H9 (cell line): ENCODE measurements at regions not wholly inside any gene's neighbourhood (a gene's known extent, or its start where the extent isn't known, plus 50 kb on each side); places are given as distances from the start of the nearest gene placed in this dataset.

Experiments used
- DNase-seq: peaks from one replicate; pipeline ENCODE4 v3.0.0-alpha.2; 2017
- H2AFZ ChIP-seq: one replicate; pipeline ENCODE4 v1.6.1; 2013; ENCODE audit warnings: mild to moderate bottlenecking, low read length, control low read depth, moderate library complexity
- H2AK5ac ChIP-seq: 2 replicates; pipeline ENCODE4 v1.6.1; 2013; ENCODE audit warnings: low read length, control low read depth, mixed read lengths; ENCODE audit not compliant: insufficient read length
- H2BK120ac ChIP-seq: one replicate; pipeline ENCODE4 v1.6.1; 2013; ENCODE audit warnings: low read depth, mild to moderate bottlenecking, low read length, control low read depth, inconsistent platforms; ENCODE audit not compliant: poor library complexity, severe bottlenecking
- H2BK12ac ChIP-seq: 2 replicates; pipeline ENCODE4 v1.6.1; 2013; ENCODE audit warnings: low read length, control low read depth, mixed read lengths, low read depth; ENCODE audit not compliant: insufficient read length
- H2BK15ac ChIP-seq: 2 replicates; pipeline ENCODE4 v1.6.1; 2013; ENCODE audit warnings: low read depth, low read length, control low read depth
- H2BK20ac ChIP-seq: one replicate; pipeline ENCODE4 v1.6.1; 2013; ENCODE audit warnings: low read depth, mild to moderate bottlenecking, low read length, control low read depth, inconsistent platforms; ENCODE audit not compliant: poor library complexity, severe bottlenecking
- H2BK5ac ChIP-seq: 2 replicates; pipeline ENCODE4 v1.6.1; 2013; ENCODE audit warnings: low read length, control low read depth, mixed read lengths; ENCODE audit not compliant: insufficient read length
- H3K14ac ChIP-seq: 2 replicates; pipeline ENCODE4 v1.6.1; 2013; ENCODE audit warnings: low read length, control low read depth; ENCODE audit not compliant: insufficient read depth
- H3K18ac ChIP-seq: 2 replicates; pipeline ENCODE4 v1.6.1; 2013; ENCODE audit warnings: low read depth, mild to moderate bottlenecking, mixed read lengths, low read length, control low read depth; ENCODE audit not compliant: insufficient read length
- H3K23ac ChIP-seq: 2 replicates; pipeline ENCODE4 v1.6.1; 2013; ENCODE audit warnings: low read length, control low read depth, mixed read lengths, low read depth; ENCODE audit not compliant: insufficient read length
- H3K23me2 ChIP-seq: 2 replicates; pipeline ENCODE4 v1.6.1; 2013; ENCODE audit warnings: low read depth, mild to moderate bottlenecking, mixed read lengths, low read length, control low read depth; ENCODE audit not compliant: insufficient read length, poor library complexity, severe bottlenecking
- H3K27ac ChIP-seq: 2 replicates; pipeline ENCODE4 v1.5.1; 2013; ENCODE audit warnings: low read length, control low read depth, mixed read lengths, low read depth; ENCODE audit not compliant: insufficient read length
- H3K27me3 ChIP-seq: 2 replicates; pipeline ENCODE4 v1.6.1; 2013; ENCODE audit warnings: low read length, control low read depth, inconsistent platforms; ENCODE audit not compliant: insufficient read depth
- H3K4ac ChIP-seq: 2 replicates; pipeline ENCODE4 v1.6.1; 2013; ENCODE audit warnings: low read depth, mild to moderate bottlenecking, control low read depth, inconsistent platforms, low read length, moderate library complexity
- H3K4me1 ChIP-seq: 2 replicates; pipeline ENCODE4 v1.6.1; 2013; ENCODE audit warnings: low read length, control low read depth, inconsistent platforms; ENCODE audit not compliant: insufficient read depth
- H3K4me2 ChIP-seq: 2 replicates; pipeline ENCODE4 v1.6.1; 2013; ENCODE audit warnings: low read length, control low read depth, mixed read lengths; ENCODE audit not compliant: insufficient read length, insufficient read depth
- H3K56ac ChIP-seq: 2 replicates; pipeline ENCODE4 v1.6.1; 2013; ENCODE audit warnings: low read depth, mild to moderate bottlenecking, mixed read lengths, low read length, control low read depth; ENCODE audit not compliant: insufficient read length
- H3K79me1 ChIP-seq: 2 replicates; pipeline ENCODE4 v1.6.1; 2013; ENCODE audit warnings: low read depth, mild to moderate bottlenecking, moderate library complexity, low read length, control low read depth, inconsistent platforms; ENCODE audit not compliant: insufficient read depth, poor library complexity, severe bottlenecking
- H3K79me2 ChIP-seq: 2 replicates; pipeline ENCODE4 v1.6.1; 2013; ENCODE audit warnings: low read length, control low read depth, inconsistent platforms; ENCODE audit not compliant: insufficient read depth
- H3K9ac ChIP-seq: 2 replicates; pipeline ENCODE4 v1.6.1; 2013; ENCODE audit warnings: low read length, control low read depth, mixed read lengths; ENCODE audit not compliant: insufficient read length; ENCODE audit errors: extremely low read depth
- H3K9me3 ChIP-seq: one replicate; pipeline ENCODE4 v1.6.1; 2013; ENCODE audit warnings: low read depth, low read length, inconsistent platforms; ENCODE audit not compliant: control insufficient read depth
- H3T11ph ChIP-seq: one replicate; pipeline ENCODE4 v1.6.1; 2013; ENCODE audit warnings: mild to moderate bottlenecking, low read length, control low read depth, inconsistent platforms
- H4K20me1 ChIP-seq: one replicate; pipeline ENCODE4 v1.6.1; 2013; ENCODE audit not compliant: control insufficient read depth, insufficient read length, insufficient read depth
- H4K5ac ChIP-seq: 2 replicates; pipeline ENCODE4 v1.6.1; 2013; ENCODE audit warnings: low read depth, mild to moderate bottlenecking, mixed read lengths, low read length, control low read depth; ENCODE audit not compliant: insufficient read length
- H4K8ac ChIP-seq: replicated peaks from 2 replicates; pipeline ENCODE4 v1.6.1; 2013; ENCODE audit warnings: low read length, control low read depth, mixed read lengths, low read depth; ENCODE audit not compliant: insufficient read length
- H4K91ac ChIP-seq: 2 replicates; pipeline ENCODE4 v1.6.1; 2013; ENCODE audit warnings: low read depth, mild to moderate bottlenecking, moderate library complexity, mixed read lengths, low read length, control low read depth; ENCODE audit not compliant: insufficient read length
- H3K27ac Mint-ChIP-seq, 3 experiments: 2 replicates in 2 of 3; 3 replicates in 1 of 3; pipeline ENCODE4 v1.8.0; 2020 to 2021; ENCODE audit warnings: mixed read lengths in 3 of 3, mild to moderate bottlenecking in 1 of 3, moderate library complexity in 1 of 3
- H3K27me3 Mint-ChIP-seq: 2 replicates; pipeline ENCODE4 v1.8.0; 2021; ENCODE audit warnings: low read depth, mild to moderate bottlenecking, moderate library complexity, mixed read lengths
- H3K36me3 Mint-ChIP-seq, 3 experiments: 2 replicates in 2 of 3; 3 replicates in 1 of 3; pipeline ENCODE4 v1.8.0; 2020 to 2021; ENCODE audit warnings: low read depth in 3 of 3, mixed read lengths in 3 of 3; ENCODE audit not compliant: insufficient read depth in 1 of 3
- H3K4me1 Mint-ChIP-seq, 2 experiments: 2 replicates each; pipeline ENCODE4 v1.8.0; 2020; ENCODE audit warnings: mixed read lengths in 2 of 2
- H3K4me3 Mint-ChIP-seq, 2 experiments: 2 replicates in 1 of 2; 3 replicates in 1 of 2; pipeline ENCODE4 v1.8.0; 2020 to 2021; ENCODE audit warnings: mild to moderate bottlenecking in 2 of 2, mixed read lengths in 2 of 2, moderate library complexity in 1 of 2
- H3K9me3 Mint-ChIP-seq, 2 experiments: 2 replicates in 1 of 2; 3 replicates in 1 of 2; pipeline ENCODE4 v1.8.0; 2020; ENCODE audit warnings: mild to moderate bottlenecking in 2 of 2, mixed read lengths in 2 of 2, moderate library complexity in 1 of 2
- WGBS: extraction: QIAGEN DNeasy Blood & Tissue Kit; methylation state at CpG from one replicate; pipeline ENCODE4 v1.1.7; 2013; ENCODE audit warnings: missing lambda C conversion rate, low lambda C conversion rate, mixed read lengths; ENCODE audit not compliant: insufficient read length; ENCODE audit errors: extremely low coverage; 5-methylcytosine and 5-hydroxymethylcytosine counted together
- TF ChIP-seq, protein P1 (sequence below): fragments of 200-600 bp; sonication (generic); conservative IDR thresholded peaks from 3 replicates; pipeline ENCODE4 v1.8.0; 2021; ENCODE audit warnings: antibody characterized with exemption, mild to moderate bottlenecking

DNA sequence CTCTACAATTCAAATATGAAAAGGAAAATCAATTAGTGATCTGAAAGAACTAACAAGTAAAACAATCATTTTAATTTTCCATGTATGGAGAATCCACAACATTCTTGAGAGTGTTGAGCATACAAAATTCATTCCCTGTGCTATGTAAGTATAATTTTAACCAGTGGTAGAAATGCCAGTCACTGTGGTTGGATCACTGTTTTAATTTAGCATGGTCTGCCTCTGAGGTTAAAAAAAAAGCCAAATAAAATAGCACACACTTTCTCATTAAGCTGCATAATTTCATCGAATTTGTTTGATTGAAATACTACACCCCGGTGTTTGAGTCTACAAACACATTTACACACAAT, 185.5 kb upstream of the STS start:
- no peak overlapping the region for H4K91ac ChIP-seq
- H3T11ph ChIP-seq: no peak overlapping the region
- H3K27me3 Mint-ChIP-seq: peaks cover 3% of the 10 kb centered on the region

More for the DNA sequence above, 185.5 kb upstream of the STS start:
- Histone ChIP-seq H3K9me3 (no peaks in the 10 kb centered on the region), H3K9ac (no peak overlapping the region), H2BK15ac (no peak overlapping the region), H2AK5ac (no peak overlapping the region), H2BK12ac (no peak overlapping the region), H3K27me3 (no peaks in the 10 kb centered on the region), H4K20me1 (no peaks in the 10 kb centered on the region), H3K18ac (no peak overlapping the region), H4K8ac (no peak overlapping the region), H3K56ac (no peak overlapping the region), H2BK20ac (no peak overlapping the region), H3K4me1 (peaks cover 2% of the 10 kb centered on the region; the same call in 1 of the 2 replicates), H2AFZ (no peak overlapping the region), H3K23ac (no peak overlapping the region), H2BK120ac (no peak overlapping the region), H3K4me2 (no peak overlapping the region), H4K5ac (no peak overlapping the region), H3K79me1 (no peaks in the 10 kb centered on the region), H3K27ac (no peak overlapping the region), H3K79me2 (no peaks in the 10 kb centered on the region), H3K23me2 (no peaks in the 10 kb centered on the region), H3K14ac (no peak overlapping the region), H3K4ac (no peak overlapping the region), H2BK5ac (no peak overlapping the region)
- no CpG with 5 or more reads among the region's 2 CpGs for WGBS
- DNase-seq: no peak
- Mint-ChIP-seq H3K36me3 (peaks cover 17 to 38% (median 22%) of the 10 kb centered on the region in 3 experiments), H3K4me3 (no peak overlapping the region), H3K9me3 (peaks cover 20 to 39% of the 10 kb centered on the region in 2 experiments), H3K27ac (no peak overlapping the region), H3K4me1 (peaks cover 37 to 50% of the 10 kb centered on the region in 2 experiments)
- TF ChIP-seq, protein P1, sequence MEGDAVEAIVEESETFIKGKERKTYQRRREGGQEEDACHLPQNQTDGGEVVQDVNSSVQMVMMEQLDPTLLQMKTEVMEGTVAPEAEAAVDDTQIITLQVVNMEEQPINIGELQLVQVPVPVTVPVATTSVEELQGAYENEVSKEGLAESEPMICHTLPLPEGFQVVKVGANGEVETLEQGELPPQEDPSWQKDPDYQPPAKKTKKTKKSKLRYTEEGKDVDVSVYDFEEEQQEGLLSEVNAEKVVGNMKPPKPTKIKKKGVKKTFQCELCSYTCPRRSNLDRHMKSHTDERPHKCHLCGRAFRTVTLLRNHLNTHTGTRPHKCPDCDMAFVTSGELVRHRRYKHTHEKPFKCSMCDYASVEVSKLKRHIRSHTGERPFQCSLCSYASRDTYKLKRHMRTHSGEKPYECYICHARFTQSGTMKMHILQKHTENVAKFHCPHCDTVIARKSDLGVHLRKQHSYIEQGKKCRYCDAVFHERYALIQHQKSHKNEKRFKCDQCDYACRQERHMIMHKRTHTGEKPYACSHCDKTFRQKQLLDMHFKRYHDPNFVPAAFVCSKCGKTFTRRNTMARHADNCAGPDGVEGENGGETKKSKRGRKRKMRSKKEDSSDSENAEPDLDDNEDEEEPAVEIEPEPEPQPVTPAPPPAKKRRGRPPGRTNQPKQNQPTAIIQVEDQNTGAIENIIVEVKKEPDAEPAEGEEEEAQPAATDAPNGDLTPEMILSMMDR: no peak
